Fibroblast of lung (primary cell): ENCODE measurements at regions not wholly inside any gene's neighbourhood (a gene's known extent, or its start where the extent isn't known, plus 50 kb on each side); places are given as distances from the start of the nearest gene placed in this dataset.

Experiments
- DNase-seq, 2 donors: peaks; one replicate each; pipeline versions ENCODE4 v3.0.0 to v3.0.0-alpha.2; 2010; ENCODE audit warnings: low read depth in 2 of 2
- H2AFZ ChIP-seq: 2 replicates; pipeline ENCODE4 v1.5.1; 2012; ENCODE audit warnings: low read length, control low read depth, inconsistent platforms
- H3K27ac ChIP-seq: 2 replicates; pipeline ENCODE4 v1.5.1; 2011; ENCODE audit warnings: low read length, control low read depth; ENCODE audit not compliant: insufficient read depth
- H3K27me3 ChIP-seq: 2 replicates; pipeline ENCODE4 v1.5.1; 2011; ENCODE audit warnings: mild to moderate bottlenecking, low read length; ENCODE audit not compliant: control insufficient read depth, insufficient read depth
- H3K36me3 ChIP-seq: 2 replicates; pipeline ENCODE4 v1.5.1; 2011; ENCODE audit warnings: low read length; ENCODE audit not compliant: control insufficient read depth, insufficient read depth
- H3K4me1 ChIP-seq: 2 replicates; pipeline ENCODE4 v1.5.1; 2011; ENCODE audit warnings: low read length; ENCODE audit not compliant: control insufficient read depth, insufficient read depth; ENCODE audit errors: extremely low read depth
- H3K4me2 ChIP-seq: 2 replicates; pipeline ENCODE4 v1.5.1; 2011; ENCODE audit warnings: low read length, control low read depth; ENCODE audit not compliant: insufficient read depth; ENCODE audit errors: extremely low read depth
- H3K4me3 ChIP-seq, 4 experiments: fragments of 200-600 bp in 1 of 4; sonication (generic) in 1 of 4; replicated peaks in 1 of 4; 2 replicates each; pipeline ENCODE4 v1.5.1; 2011 to 2016; ENCODE audit warnings: low read length in 4 of 4, low read depth in 3 of 4, mild to moderate bottlenecking in 3 of 4, control low read depth in 2 of 4, inconsistent platforms in 1 of 4, mixed read lengths in 1 of 4; ENCODE audit not compliant: insufficient read depth in 1 of 4; ENCODE audit errors: control extremely low read depth in 1 of 4
- H3K79me2 ChIP-seq: 2 replicates; pipeline ENCODE4 v1.5.1; 2012; ENCODE audit warnings: mild to moderate bottlenecking, low read length, inconsistent platforms; ENCODE audit not compliant: control insufficient read depth, insufficient read depth
- H3K9ac ChIP-seq: 2 replicates; pipeline ENCODE4 v1.5.1; 2011; ENCODE audit warnings: mild to moderate bottlenecking, low read length, control low read depth; ENCODE audit not compliant: insufficient read depth
- H3K9me3 ChIP-seq: 2 replicates; pipeline ENCODE4 v1.5.1; 2012; ENCODE audit warnings: low read depth, low read length; ENCODE audit not compliant: control insufficient read depth, insufficient read depth
- H4K20me1 ChIP-seq: 2 replicates; pipeline ENCODE4 v1.5.1; 2011; ENCODE audit warnings: low read length; ENCODE audit not compliant: control insufficient read depth, insufficient read depth; ENCODE audit errors: extremely low read depth
- CTCF ChIP-seq, 2 donors: IDR thresholded peaks in 1 of 2; conservative IDR thresholded peaks in 1 of 2; 1 replicate in 1 of 2; 2 replicates in 1 of 2; pipeline ENCODE4 v1.5.1; 2011 to 2012; ENCODE audit warnings: low read length in 2 of 2, control low read depth in 1 of 2, inconsistent platforms in 1 of 2, low read depth in 1 of 2, mild to moderate bottlenecking in 1 of 2
- EZH2 ChIP-seq: IDR thresholded peaks from 2 replicates; pipeline ENCODE4 v1.5.1; 2012; ENCODE audit warnings: low read length, control low read depth, mild to moderate bottlenecking; ENCODE audit errors: missing control alignments

GRCh38 chr1:79692519-79692918 is 686.0 kb upstream of the ADGRL4 start:
- no peak overlapping the region for H2AFZ ChIP-seq
- no peaks in the 10 kb centered on the region for H3K4me1 ChIP-seq
- no peaks in the 10 kb centered on the region for H3K9me3 ChIP-seq
- no peak overlapping the region for H3K27ac ChIP-seq
- no peak overlapping the region for H3K4me3 ChIP-seq
- H3K79me2 ChIP-seq: no peaks in the 10 kb centered on the region
- H3K9ac ChIP-seq: no peak overlapping the region
- no peak overlapping the region for H3K4me2 ChIP-seq
- TF ChIP-seq EZH2 (no peak), CTCF (conservative IDR thresholded peaks at IDR 0.05 in 1 of 2, IDR thresholded peaks at IDR 0.05 in 1 of 2; ENCODE audit: low read depth in 1 of 2, low read length in 2 of 2) (no peak)
- H3K27me3 ChIP-seq: no peaks in the 10 kb centered on the region
- no peak for DNase-seq
- no peaks in the 10 kb centered on the region for H4K20me1 ChIP-seq
- no peaks in the 10 kb centered on the region for H3K36me3 ChIP-seq

GRCh38 chr1:79688932-79689331 is 682.4 kb upstream of the ADGRL4 start:
- Histone ChIP-seq H3K4me1 (no peaks in the 10 kb centered on the region), H3K27me3 (no peaks in the 10 kb centered on the region), H3K79me2 (no peaks in the 10 kb centered on the region), H3K9ac (no peak overlapping the region), H3K27ac (no peak overlapping the region), H4K20me1 (no peaks in the 10 kb centered on the region), H3K4me2 (no peak overlapping the region), H3K4me3 (no peak overlapping the region), H2AFZ (no peak overlapping the region), H3K9me3 (no peaks in the 10 kb centered on the region), H3K36me3 (no peaks in the 10 kb centered on the region)
- TF ChIP-seq EZH2: no peak
- no peak for TF ChIP-seq CTCF (conservative IDR thresholded peaks at IDR 0.05 in 1 of 2, IDR thresholded peaks at IDR 0.05 in 1 of 2; ENCODE audit: low read depth in 1 of 2, low read length in 2 of 2)
- DNase-seq: no peak

GRCh38 chr1:79683420-79683819 is 676.9 kb upstream of the ADGRL4 start:
- Histone ChIP-seq H3K27ac (no peak overlapping the region), H3K36me3 (no peaks in the 10 kb centered on the region), H3K4me1 (no peaks in the 10 kb centered on the region), H4K20me1 (no peaks in the 10 kb centered on the region), H3K79me2 (no peaks in the 10 kb centered on the region), H3K4me3 (no peak overlapping the region), H3K4me2 (no peak overlapping the region), H3K27me3 (no peaks in the 10 kb centered on the region), H3K9ac (no peak overlapping the region), H3K9me3 (no peaks in the 10 kb centered on the region), H2AFZ (no peak overlapping the region)
- TF ChIP-seq CTCF (conservative IDR thresholded peaks at IDR 0.05 in 1 of 2, IDR thresholded peaks at IDR 0.05 in 1 of 2; ENCODE audit: low read depth in 1 of 2, low read length in 2 of 2): no peak
- TF ChIP-seq EZH2: no peak
- no peak for DNase-seq
